ENCODE measurements at regions not wholly inside any gene's neighbourhood (a gene's known extent, or its start where the extent isn't known, plus 50 kb on each side); places are given as distances from the start of the nearest gene placed in this dataset.

DNA sequence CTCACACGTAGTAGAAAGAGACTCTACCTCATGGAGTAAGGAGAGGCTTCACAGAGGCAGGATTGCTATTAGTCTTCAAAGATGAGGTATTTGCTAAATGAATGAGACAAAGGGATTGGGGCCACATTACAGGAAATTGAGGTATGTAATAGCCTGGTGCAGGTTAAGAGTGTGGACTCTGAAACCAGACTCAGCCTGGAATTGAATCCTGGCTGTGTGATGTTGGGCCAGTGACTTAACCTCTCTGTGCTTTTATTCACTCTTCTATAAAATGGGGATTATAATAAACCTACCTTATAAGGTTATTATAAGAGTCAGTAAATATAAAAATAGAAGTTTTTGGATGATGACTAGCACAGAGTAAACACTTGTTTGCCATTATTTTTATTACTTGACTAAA lies 64.7 kb upstream of the ATRNL1 start:
- Mint-ChIP-seq H3K9me3 (no peaks in the 10 kb centered on the region), H3K27me3 (ENCODE audit: insufficient read depth, low read depth) (peaks cover 2% of the 10 kb centered on the region), H3K27ac (no peak overlapping the region), H3K4me1 (peaks cover 13% of the 10 kb centered on the region), H3K36me3 (no peaks in the 10 kb centered on the region), H3K4me3 (no peak overlapping the region)
- Histone ChIP-seq H3K9me3 (ENCODE audit: low read depth) (no peaks in the 10 kb centered on the region), H3K27ac (no peak overlapping the region), H4K20me1 (ENCODE audit: low read depth) (no peaks in the 10 kb centered on the region), H3F3A (ENCODE audit: low read depth) (no peaks in the 10 kb centered on the region), H3K4me1 (peaks cover 10% of the 10 kb centered on the region), H3K9ac (no peak overlapping the region), H3K36me3 (no peaks in the 10 kb centered on the region), H3K79me2 (ENCODE audit: low read depth) (no peaks in the 10 kb centered on the region), H3K27me3 (no peaks in the 10 kb centered on the region), H2AFZ (replicated peaks) (no peak overlapping the region), H3K4me2 (no peak overlapping the region), H3K4me3 (no peak overlapping the region)
- no peak for DNase-seq (ENCODE audit: low spot score)
- TF ChIP-seq EZH2 (IDR thresholded peaks at IDR 0.05) (no peak), CTCF (IDR thresholded peaks at IDR 0.05) (no peak), EZH2phosphoT487 (IDR thresholded peaks at IDR 0.05) (no peak)

- no peaks in the 10 kb centered on the region for H3F3A ChIP-seq (ENCODE audit: low read depth)
- DNase-seq (ENCODE audit: low spot score) = no peak
- H3K9me3 Mint-ChIP-seq = no peaks in the 10 kb centered on the region
- H3K4me1 Mint-ChIP-seq = peaks cover 10% of the 10 kb centered on the region
- no peak overlapping the region for H2AFZ ChIP-seq (replicated peaks)
- no peak overlapping the region for H3K27ac ChIP-seq
- no peak overlapping the region for H3K4me2 ChIP-seq
- TF ChIP-seq CTCF (IDR thresholded peaks at IDR 0.05) (no peak), EZH2 (IDR thresholded peaks at IDR 0.05) (no peak), EZH2phosphoT487 (IDR thresholded peaks at IDR 0.05) (no peak)
- H3K27ac Mint-ChIP-seq = no peak overlapping the region
- peaks cover 10% of the 10 kb centered on the region for H3K4me1 ChIP-seq
- no peaks in the 10 kb centered on the region for H3K79me2 ChIP-seq (ENCODE audit: low read depth)
- no peak overlapping the region for H3K9ac ChIP-seq
- no peaks in the 10 kb centered on the region for H3K27me3 ChIP-seq
- no peak overlapping the region for H3K4me3 Mint-ChIP-seq
- no peaks in the 10 kb centered on the region for H3K9me3 ChIP-seq (ENCODE audit: low read depth)
- H3K4me3 ChIP-seq = no peak overlapping the region
- H3K36me3 ChIP-seq = no peaks in the 10 kb centered on the region
- peaks cover 2% of the 10 kb centered on the region for H3K27me3 Mint-ChIP-seq (ENCODE audit: insufficient read depth, low read depth)
- H4K20me1 ChIP-seq (ENCODE audit: low read depth) = no peaks in the 10 kb centered on the region
- no peaks in the 10 kb centered on the region for H3K36me3 Mint-ChIP-seq
Observed at GRCh38 chr10:115029452-115030375, 63.5 kb upstream of the ATRNL1 start.

- peak; percentile 44 for DNase-seq (ENCODE audit: low spot score)
- Histone ChIP-seq H3K79me2 (ENCODE audit: low read depth) (no peaks in the 10 kb centered on the region), H3K27ac (no peak overlapping the region), H3K4me3 (no peak overlapping the region), H4K20me1 (ENCODE audit: low read depth) (no peaks in the 10 kb centered on the region), H3K36me3 (no peaks in the 10 kb centered on the region), H3K9ac (no peak overlapping the region), H3K4me2 (peak overlapping the region; percentile 14), H2AFZ (replicated peaks) (peak overlapping the region; percentile 22), H3F3A (ENCODE audit: low read depth) (no peaks in the 10 kb centered on the region), H3K4me1 (peaks cover 14% of the 10 kb centered on the region), H3K9me3 (ENCODE audit: low read depth) (no peaks in the 10 kb centered on the region), H3K27me3 (no peaks in the 10 kb centered on the region)
- Mint-ChIP-seq H3K4me3 (no peak overlapping the region), H3K4me1 (peaks cover 6% of the 10 kb centered on the region), H3K27me3 (ENCODE audit: insufficient read depth, low read depth) (peaks cover 2% of the 10 kb centered on the region), H3K9me3 (no peaks in the 10 kb centered on the region), H3K27ac (no peak overlapping the region), H3K36me3 (no peaks in the 10 kb centered on the region)
- TF ChIP-seq EZH2phosphoT487 (IDR thresholded peaks at IDR 0.05) = no peak
- no peak for TF ChIP-seq CTCF (IDR thresholded peaks at IDR 0.05)
- no peak for TF ChIP-seq EZH2 (IDR thresholded peaks at IDR 0.05)
Observed at GRCh38 chr10:115030483-115031200, 62.5 kb upstream of the ATRNL1 start.
